GM10248 (cell line): ENCODE measurements at regions not wholly inside any gene's neighbourhood (a gene's known extent, or its start where the extent isn't known, plus 50 kb on each side); places are given as distances from the start of the nearest gene placed in this dataset.

Experiments used
- CTCF ChIA-PET: fragments of 300-600 bp; sonication (Branson Sonifier 250); formaldehyde crosslinking; extraction: SDS; loops from one replicate; lab custom pipeline; 2021; ENCODE audit warnings: antibody characterized with exemption; lab: Yijun Ruan, JAX
- POLR2A ChIA-PET: fragments of 350-650 bp; sonication (Branson Sonifier 250); formaldehyde crosslinking; extraction: SDS; loops from one replicate; lab custom pipeline; 2020; ENCODE audit warnings: antibody characterized with exemption; lab: Yijun Ruan, JAX
- DNase-seq: peaks from one replicate; pipeline ENCODE4 v3.0.0; 2012; ENCODE audit errors: extremely low spot score
- TF ChIP-seq, protein P1 (sequence below): IDR thresholded peaks from 2 replicates; pipeline ENCODE4 v1.5.1; 2012; ENCODE audit warnings: mild to moderate bottlenecking, low read depth; ENCODE audit errors: extremely low read depth, missing control alignments, control extremely low read depth

DNA sequence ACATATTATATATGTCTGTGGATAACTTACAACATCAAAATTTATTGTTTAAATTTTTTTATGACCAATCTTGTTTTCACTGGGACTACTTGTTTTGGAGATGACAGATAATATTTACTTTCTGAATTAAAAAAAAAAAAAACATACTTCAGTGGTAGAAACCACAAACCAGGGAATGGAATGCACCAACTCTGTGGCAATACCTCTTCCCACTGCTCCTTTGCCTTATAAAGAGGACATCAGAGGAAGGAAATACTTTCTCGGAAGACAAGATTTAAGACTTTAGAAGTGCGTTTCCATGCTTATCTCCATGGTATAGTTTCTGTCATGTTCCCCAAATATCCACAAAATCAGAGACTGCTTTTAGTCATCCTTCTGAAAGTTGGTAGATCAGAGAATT is 1241.1 kb upstream of the EYS start:
- no peak for DNase-seq
- POLR2A ChIA-PET = no interaction called here
- TF ChIP-seq, protein P1, sequence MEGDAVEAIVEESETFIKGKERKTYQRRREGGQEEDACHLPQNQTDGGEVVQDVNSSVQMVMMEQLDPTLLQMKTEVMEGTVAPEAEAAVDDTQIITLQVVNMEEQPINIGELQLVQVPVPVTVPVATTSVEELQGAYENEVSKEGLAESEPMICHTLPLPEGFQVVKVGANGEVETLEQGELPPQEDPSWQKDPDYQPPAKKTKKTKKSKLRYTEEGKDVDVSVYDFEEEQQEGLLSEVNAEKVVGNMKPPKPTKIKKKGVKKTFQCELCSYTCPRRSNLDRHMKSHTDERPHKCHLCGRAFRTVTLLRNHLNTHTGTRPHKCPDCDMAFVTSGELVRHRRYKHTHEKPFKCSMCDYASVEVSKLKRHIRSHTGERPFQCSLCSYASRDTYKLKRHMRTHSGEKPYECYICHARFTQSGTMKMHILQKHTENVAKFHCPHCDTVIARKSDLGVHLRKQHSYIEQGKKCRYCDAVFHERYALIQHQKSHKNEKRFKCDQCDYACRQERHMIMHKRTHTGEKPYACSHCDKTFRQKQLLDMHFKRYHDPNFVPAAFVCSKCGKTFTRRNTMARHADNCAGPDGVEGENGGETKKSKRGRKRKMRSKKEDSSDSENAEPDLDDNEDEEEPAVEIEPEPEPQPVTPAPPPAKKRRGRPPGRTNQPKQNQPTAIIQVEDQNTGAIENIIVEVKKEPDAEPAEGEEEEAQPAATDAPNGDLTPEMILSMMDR = no peak
- CTCF ChIA-PET = no interaction called here

DNA sequence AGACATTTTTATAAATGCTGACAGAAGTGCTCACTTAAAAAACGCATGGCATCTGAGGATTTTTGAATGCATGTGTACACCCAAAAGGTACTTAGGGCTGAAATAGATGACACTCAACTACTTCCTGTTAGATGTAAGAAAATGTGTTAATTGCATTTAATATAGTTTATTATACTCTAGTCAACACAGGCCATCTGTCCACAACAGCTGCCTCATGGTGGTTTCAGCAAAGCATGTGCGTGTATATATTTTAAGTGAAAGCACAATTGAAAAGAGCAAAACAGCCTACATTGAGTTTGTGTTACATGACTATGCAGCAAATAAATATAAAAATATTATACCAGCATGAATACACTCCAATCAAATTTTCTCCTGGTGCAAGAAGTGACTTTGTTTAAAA is 1233.0 kb upstream of the EYS start:
- TF ChIP-seq, protein P1 = no peak
- ChIA-PET POLR2A (no interaction called here), CTCF (interaction anchor here (1.1 kb wide), 1 partner anchor 10 kb away, joined by 3 read pairs; no protein-coding TSS in a partner anchor)
- no peak for DNase-seq

DNA sequence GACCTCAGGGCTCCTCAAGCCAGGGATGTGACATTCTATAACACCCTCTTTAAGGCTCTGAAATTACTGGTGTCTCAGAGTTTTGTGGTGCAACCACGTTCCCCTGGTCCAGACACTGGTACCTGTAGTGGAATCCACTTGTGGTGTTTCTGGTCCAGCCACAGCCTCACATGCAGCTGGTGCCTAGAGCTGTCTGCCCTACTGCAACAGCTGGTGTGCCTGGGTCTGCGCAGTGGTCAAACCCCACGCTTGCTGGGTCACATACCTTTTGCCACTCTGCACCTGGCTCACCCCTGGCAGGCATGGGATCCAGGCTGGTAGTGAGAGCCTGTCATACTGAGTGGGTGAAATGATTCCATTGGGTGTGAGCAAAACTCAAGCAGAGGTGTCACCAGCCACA is 1230.2 kb upstream of the EYS start:
- ChIA-PET CTCF (interaction anchor here (0.9 to 1.6 kb wide), 2 partner anchors 9 to 20 kb away, joined by 3 read pairs; no protein-coding TSS in a partner anchor), POLR2A (no interaction called here)
- DNase-seq = no peak
- TF ChIP-seq, protein P1 = no peak

DNA sequence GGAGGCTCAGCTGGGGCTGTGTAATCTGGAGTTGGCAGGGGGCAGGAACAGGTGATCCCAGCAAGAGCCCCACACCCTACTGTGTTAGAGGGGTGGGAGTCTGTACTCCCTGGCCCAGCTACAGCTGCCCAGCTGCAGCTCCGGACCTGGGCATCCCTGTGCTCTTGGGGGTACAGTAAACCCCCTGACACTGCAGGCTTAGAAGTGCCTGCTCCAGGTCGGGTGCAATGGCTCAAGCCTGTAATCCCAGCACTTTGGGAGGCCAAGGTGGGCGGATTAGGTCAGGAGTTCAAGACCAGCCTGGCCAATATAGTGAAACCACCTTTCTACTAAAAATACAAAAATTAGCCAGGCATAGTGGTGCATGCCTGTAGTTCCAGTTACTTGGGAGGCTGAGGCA is 1228.6 kb upstream of the EYS start:
- TF ChIP-seq, protein P1 = no peak
- ChIA-PET CTCF (interaction anchor here (1.1 to 1.6 kb wide), 2 partner anchors 16 to 21 kb away, joined by 3 read pairs; no protein-coding TSS in a partner anchor), POLR2A (no interaction called here)
- no peak for DNase-seq

DNA sequence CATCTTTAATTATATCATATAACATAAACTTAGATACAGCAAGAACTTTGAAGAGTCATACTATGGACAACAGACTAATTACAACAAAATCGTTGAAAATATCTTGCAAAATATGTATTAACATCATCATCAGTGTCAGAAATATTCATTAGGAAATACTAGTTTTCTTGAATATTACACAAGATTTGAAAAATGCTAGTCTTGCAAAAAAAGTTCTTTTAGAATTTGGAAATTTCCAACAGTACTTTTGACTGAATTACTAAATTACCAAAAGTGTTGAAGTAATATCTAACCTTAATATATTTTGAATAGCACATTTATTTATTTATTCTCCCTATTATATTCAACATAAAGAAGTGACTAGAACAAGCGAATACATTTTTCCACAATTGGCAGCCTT is 1224.8 kb upstream of the EYS start:
- DNase-seq = no peak
- ChIA-PET POLR2A (no interaction called here), CTCF (no interaction called here)
- TF ChIP-seq, protein P1 = no peak

DNA sequence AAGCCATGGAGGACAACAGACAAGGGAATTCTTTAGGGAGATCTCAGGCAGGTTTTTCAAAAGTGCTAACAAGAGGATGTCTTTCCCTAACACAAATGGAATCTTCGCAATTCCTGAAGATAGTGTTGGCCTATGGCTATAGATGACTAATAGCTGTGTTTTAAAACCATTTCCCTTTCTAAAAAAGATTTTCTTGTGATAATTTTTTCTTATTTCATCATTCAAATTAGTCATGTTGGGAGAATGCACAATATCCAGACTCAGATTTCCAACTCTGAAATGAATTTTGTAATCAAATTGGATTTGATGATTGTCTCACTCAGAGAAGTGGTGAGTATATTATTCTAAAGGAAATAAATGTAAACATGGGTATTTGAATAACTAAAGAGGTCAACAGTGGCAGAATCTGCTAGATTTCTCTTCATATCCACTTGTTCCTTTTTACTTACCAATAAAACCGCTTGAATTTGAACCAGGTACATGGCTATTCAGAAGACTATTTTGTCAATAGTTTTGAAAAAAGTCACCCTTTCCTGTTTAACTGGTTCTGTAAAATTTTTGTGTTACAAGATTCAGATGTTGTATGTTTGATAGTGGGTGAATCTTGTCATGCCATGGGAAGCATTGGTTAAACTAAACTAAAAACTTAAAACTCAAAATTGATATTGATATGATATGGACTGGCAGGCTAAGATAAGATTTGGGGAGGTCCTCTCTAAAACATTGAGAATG is 1223.7 kb upstream of the EYS start:
- ChIA-PET POLR2A (no interaction called here), CTCF (no interaction called here)
- no peak for DNase-seq
- TF ChIP-seq, protein P1 = no peak
